MM.1S (cell line): ENCODE measurements at regions not wholly inside any gene's neighbourhood (a gene's known extent, or its start where the extent isn't known, plus 50 kb on each side); places are given as distances from the start of the nearest gene placed in this dataset.
A peak's percentile ranks its signal among the peaks of the same experiment; 100 is the strongest.

Experiments used
- DNase-seq: peaks from one replicate; pipeline ENCODE4 v3.0.0-alpha.2; 2015
- H2AFZ ChIP-seq: fragments of 300-600 bp; sonication (generic); 2 replicates; pipeline ENCODE4 v1.6.0; 2016; ENCODE audit warnings: antibody characterized with exemption, low read length
- H3F3A ChIP-seq: fragments of 300-600 bp; sonication (generic); 2 replicates; pipeline ENCODE4 v1.6.1; 2016; ENCODE audit warnings: mild to moderate bottlenecking, antibody characterized with exemption, low read length, moderate library complexity, mixed read lengths; ENCODE audit not compliant: insufficient read depth
- H3K27ac ChIP-seq: fragments of 300-600 bp; sonication (generic); 2 replicates; pipeline ENCODE4 v1.5.1; 2016; ENCODE audit warnings: mild to moderate bottlenecking, low read length
- H3K27me3 ChIP-seq: fragments of 300-600 bp; sonication (generic); replicated peaks from 2 replicates; pipeline ENCODE4 v1.6.0; 2016; ENCODE audit warnings: low read length; ENCODE audit not compliant: insufficient read depth
- H3K36me3 ChIP-seq: fragments of 300-600 bp; sonication (generic); replicated peaks from 2 replicates; pipeline ENCODE4 v1.6.1; 2016; ENCODE audit warnings: mild to moderate bottlenecking, low read length, mixed read lengths; ENCODE audit not compliant: insufficient read depth
- H3K4me1 ChIP-seq: fragments of 300-600 bp; sonication (generic); 2 replicates; pipeline ENCODE4 v1.6.1; 2016; ENCODE audit warnings: low read length, mixed read lengths
- H3K4me2 ChIP-seq: fragments of 300-600 bp; sonication (generic); 2 replicates; pipeline ENCODE4 v1.6.0; 2016; ENCODE audit warnings: low read depth, low read length
- H3K4me3 ChIP-seq: fragments of 300-600 bp; sonication (generic); 2 replicates; pipeline ENCODE4 v1.5.1; 2016; ENCODE audit warnings: low read length, mixed read lengths
- H3K79me2 ChIP-seq: fragments of 300-600 bp; sonication (generic); 2 replicates; pipeline ENCODE4 v1.6.1; 2016; ENCODE audit warnings: mixed run types, low read length, mixed read lengths
- H3K9ac ChIP-seq: fragments of 300-600 bp; sonication (generic); 2 replicates; pipeline ENCODE4 v1.6.1; 2016; ENCODE audit warnings: low read length, mixed read lengths
- H3K9me2 ChIP-seq: fragments of 300-600 bp; sonication (generic); replicated peaks from 2 replicates; pipeline ENCODE4 v1.6.1; 2016; ENCODE audit warnings: mild to moderate bottlenecking, low read length, mixed read lengths; ENCODE audit not compliant: insufficient read depth
- H3K9me3 ChIP-seq: fragments of 300-600 bp; sonication (generic); replicated peaks from 2 replicates; pipeline ENCODE4 v1.6.1; 2016; ENCODE audit warnings: mild to moderate bottlenecking, low read length, mixed read lengths; ENCODE audit not compliant: insufficient read depth
- H4K20me1 ChIP-seq: fragments of 300-600 bp; sonication (generic); 2 replicates; pipeline ENCODE4 v1.6.1; 2016; ENCODE audit warnings: mild to moderate bottlenecking, low read length, moderate library complexity, mixed read lengths; ENCODE audit not compliant: insufficient read depth
- EZH2 ChIP-seq: fragments of 300-600 bp; sonication (generic); optimal IDR thresholded peaks from 2 replicates; pipeline ENCODE3; 2017; ENCODE audit warnings: low read depth, mild to moderate bottlenecking, antibody characterized with exemption, low read length, mixed read lengths
- EZH2phosphoT487 ChIP-seq: fragments of 300-600 bp; sonication (generic); IDR thresholded peaks from 2 replicates; pipeline ENCODE4 v1.6.1; 2018; ENCODE audit warnings: antibody characterized with exemption, low read length
- TF ChIP-seq, protein P1 (sequence below): fragments of 300-600 bp; sonication (generic); IDR thresholded peaks from 2 replicates; pipeline ENCODE4 v1.5.1; 2016; ENCODE audit warnings: antibody characterized with exemption, low read length, mixed read lengths

DNA sequence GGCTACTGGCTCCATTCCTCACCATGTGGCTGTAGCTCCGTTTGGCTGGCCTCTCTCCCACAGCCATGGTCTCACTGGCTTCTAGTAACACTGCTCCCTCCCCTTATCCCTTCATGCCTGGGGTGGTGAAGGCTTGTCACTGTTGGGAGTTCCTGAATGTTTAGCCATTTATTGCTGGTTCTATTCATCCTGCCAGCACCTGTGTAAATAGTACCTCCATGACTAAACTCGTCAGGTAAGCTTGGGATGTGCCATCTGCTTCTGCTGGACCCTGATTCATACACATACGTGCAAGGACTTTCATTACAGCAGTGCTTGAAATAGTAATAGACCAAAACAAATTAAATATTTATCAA, 61.6 kb downstream of the CCDC71L start:
- H3K4me2 ChIP-seq = no peak overlapping the region
- H3F3A ChIP-seq = peaks cover 2% of the 10 kb centered on the region
- H3K79me2 ChIP-seq = no peaks in the 10 kb centered on the region
- H3K4me3 ChIP-seq = no peak overlapping the region
- DNase-seq = no peak
- no peak for TF ChIP-seq EZH2
- no peak for TF ChIP-seq EZH2phosphoT487
- TF ChIP-seq, protein P1, sequence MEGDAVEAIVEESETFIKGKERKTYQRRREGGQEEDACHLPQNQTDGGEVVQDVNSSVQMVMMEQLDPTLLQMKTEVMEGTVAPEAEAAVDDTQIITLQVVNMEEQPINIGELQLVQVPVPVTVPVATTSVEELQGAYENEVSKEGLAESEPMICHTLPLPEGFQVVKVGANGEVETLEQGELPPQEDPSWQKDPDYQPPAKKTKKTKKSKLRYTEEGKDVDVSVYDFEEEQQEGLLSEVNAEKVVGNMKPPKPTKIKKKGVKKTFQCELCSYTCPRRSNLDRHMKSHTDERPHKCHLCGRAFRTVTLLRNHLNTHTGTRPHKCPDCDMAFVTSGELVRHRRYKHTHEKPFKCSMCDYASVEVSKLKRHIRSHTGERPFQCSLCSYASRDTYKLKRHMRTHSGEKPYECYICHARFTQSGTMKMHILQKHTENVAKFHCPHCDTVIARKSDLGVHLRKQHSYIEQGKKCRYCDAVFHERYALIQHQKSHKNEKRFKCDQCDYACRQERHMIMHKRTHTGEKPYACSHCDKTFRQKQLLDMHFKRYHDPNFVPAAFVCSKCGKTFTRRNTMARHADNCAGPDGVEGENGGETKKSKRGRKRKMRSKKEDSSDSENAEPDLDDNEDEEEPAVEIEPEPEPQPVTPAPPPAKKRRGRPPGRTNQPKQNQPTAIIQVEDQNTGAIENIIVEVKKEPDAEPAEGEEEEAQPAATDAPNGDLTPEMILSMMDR = no peak
- H2AFZ ChIP-seq = peak overlapping the region; percentile 77
- H4K20me1 ChIP-seq = no peaks in the 10 kb centered on the region
- peaks cover 12% of the 10 kb centered on the region for H3K4me1 ChIP-seq
- no peak overlapping the region for H3K9ac ChIP-seq
- no peaks in the 10 kb centered on the region for H3K27me3 ChIP-seq
- no peaks in the 10 kb centered on the region for H3K9me3 ChIP-seq
- H3K36me3 ChIP-seq = no peaks in the 10 kb centered on the region
- no peaks in the 10 kb centered on the region for H3K9me2 ChIP-seq
- no peak overlapping the region for H3K27ac ChIP-seq

DNA sequence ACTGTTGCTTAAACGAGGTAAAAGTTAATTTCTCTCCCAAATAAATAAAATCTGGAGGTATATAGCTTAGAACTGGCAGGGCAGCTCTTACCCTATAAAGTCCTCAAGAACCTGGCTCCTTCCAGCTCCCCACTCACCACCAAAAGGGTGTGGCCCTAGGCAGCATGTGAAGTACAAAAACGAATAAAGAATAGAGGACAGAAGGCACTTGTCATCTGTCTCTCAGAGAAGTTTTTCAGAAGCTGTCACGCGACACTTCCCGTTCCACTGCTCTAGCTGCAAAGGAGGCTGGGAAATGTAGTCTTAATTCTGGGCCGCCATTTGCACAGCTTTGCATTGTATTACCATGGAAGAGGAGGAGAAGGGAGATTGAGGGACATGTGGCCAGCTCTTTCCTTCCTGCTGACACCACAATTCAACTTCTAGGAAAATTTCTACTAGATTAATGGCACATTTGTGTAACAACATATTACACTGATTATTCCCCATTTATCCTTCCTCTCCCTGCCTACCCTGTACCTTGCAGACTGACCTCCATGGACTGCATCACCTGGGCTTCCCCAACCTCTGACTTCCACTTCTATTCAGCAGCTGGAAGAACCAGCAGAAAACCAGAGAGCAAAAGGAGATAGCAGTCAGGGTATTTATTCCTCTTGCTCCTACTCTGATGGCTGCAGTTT, 62.2 kb downstream of the CCDC71L start:
- peak overlapping the region; percentile 59; the same call in 1 of the 2 replicates for H3K4me2 ChIP-seq
- H3K9me2 ChIP-seq = no peaks in the 10 kb centered on the region
- H4K20me1 ChIP-seq = no peaks in the 10 kb centered on the region
- DNase-seq = peak; percentile 91
- H3F3A ChIP-seq = no peaks in the 10 kb centered on the region
- H3K4me3 ChIP-seq = peak overlapping the region; percentile 16; the same call in 1 of the 2 replicates
- H3K9me3 ChIP-seq = no peaks in the 10 kb centered on the region
- H3K9ac ChIP-seq = no peak overlapping the region
- no peak for TF ChIP-seq EZH2phosphoT487
- TF ChIP-seq, protein P1 = no peak
- TF ChIP-seq EZH2 = no peak
- peaks cover 7% of the 10 kb centered on the region for H3K4me1 ChIP-seq
- H3K27ac ChIP-seq = no peak overlapping the region
- H2AFZ ChIP-seq = peak overlapping the region; percentile 77
- H3K36me3 ChIP-seq = no peaks in the 10 kb centered on the region
- H3K27me3 ChIP-seq = no peaks in the 10 kb centered on the region
- H3K79me2 ChIP-seq = no peaks in the 10 kb centered on the region

DNA sequence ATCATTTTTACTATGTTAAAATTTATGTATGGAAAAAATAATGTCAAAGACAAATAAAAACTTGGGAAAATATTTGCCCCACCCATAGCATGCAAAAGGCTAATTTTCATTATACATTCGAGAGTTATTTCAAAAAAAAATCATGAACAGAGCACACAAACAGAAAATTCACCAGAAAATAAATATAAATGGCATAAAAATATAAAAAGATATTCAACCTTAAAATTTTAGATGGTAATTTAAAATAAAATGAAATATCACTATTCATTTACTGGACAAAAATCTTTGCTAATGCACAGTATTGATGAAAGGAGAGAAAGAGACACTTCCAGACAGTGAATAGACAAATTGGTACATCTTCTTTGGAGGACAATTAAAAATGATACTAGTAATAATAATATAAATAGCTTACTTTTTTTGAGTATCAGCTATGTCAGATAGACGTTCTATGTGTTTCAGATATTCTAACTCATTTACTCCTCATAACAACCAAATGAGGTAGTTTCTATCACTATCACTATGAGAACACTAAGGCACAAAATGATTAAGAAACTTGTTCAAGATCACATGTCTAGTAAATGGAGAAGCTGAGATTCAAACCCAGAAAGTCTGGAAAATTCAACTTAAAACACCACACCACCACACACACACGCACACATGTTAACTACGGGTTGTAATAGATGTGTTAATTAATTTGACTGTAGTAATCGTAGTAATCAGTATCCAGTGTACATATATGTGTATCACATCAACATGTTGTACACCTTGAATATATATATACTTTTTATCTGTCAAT, 63.0 kb downstream of the CCDC71L start:
- peak overlapping the region; percentile 77; the same call in 1 of the 2 replicates for H2AFZ ChIP-seq
- H3F3A ChIP-seq = no peaks in the 10 kb centered on the region
- no peaks in the 10 kb centered on the region for H3K27me3 ChIP-seq
- no peak for TF ChIP-seq EZH2phosphoT487
- no peak for TF ChIP-seq EZH2
- TF ChIP-seq, protein P1 = no peak
- DNase-seq = no peak
- peaks cover 10% of the 10 kb centered on the region; the same call in 1 of the 2 replicates for H3K4me1 ChIP-seq
- H3K27ac ChIP-seq = no peak overlapping the region
- H3K36me3 ChIP-seq = no peaks in the 10 kb centered on the region
- H3K9me3 ChIP-seq = no peaks in the 10 kb centered on the region
- H3K79me2 ChIP-seq = no peaks in the 10 kb centered on the region
- H3K9ac ChIP-seq = no peak overlapping the region
- H4K20me1 ChIP-seq = no peaks in the 10 kb centered on the region
- H3K4me2 ChIP-seq = peak overlapping the region; percentile 59; the same call in 1 of the 2 replicates
- H3K9me2 ChIP-seq = no peaks in the 10 kb centered on the region
- no peak overlapping the region for H3K4me3 ChIP-seq
